ENCODE measurements at regions not wholly inside any gene's neighbourhood (a gene's known extent, or its start where the extent isn't known, plus 50 kb on each side); places are given as distances from the start of the nearest gene placed in this dataset.
"Not testable (repeated sequence)": the region's sequence is repeated elsewhere in the genome, so short reads cannot be mapped to it uniquely, and the experiment has no call there.

- 68% methylated on average over 3 of the region's 5 CpGs for WGBS (ENCODE audit: insufficient coverage, low coverage, low lambda C conversion rate, missing lambda C conversion rate)
- intact Hi-C loops (cut with DNase I), result no loop called here
- Histone ChIP-seq H3K9me3 (no peaks in the 10 kb centered on the region), H3K4me1 (no peaks in the 10 kb centered on the region), H3K27ac (no peak overlapping the region), H3K27me3 (no peaks in the 10 kb centered on the region), H3K36me3 (no peaks in the 10 kb centered on the region), H3K4me3 (no peak overlapping the region)
- TF ChIP-seq, protein P1, sequence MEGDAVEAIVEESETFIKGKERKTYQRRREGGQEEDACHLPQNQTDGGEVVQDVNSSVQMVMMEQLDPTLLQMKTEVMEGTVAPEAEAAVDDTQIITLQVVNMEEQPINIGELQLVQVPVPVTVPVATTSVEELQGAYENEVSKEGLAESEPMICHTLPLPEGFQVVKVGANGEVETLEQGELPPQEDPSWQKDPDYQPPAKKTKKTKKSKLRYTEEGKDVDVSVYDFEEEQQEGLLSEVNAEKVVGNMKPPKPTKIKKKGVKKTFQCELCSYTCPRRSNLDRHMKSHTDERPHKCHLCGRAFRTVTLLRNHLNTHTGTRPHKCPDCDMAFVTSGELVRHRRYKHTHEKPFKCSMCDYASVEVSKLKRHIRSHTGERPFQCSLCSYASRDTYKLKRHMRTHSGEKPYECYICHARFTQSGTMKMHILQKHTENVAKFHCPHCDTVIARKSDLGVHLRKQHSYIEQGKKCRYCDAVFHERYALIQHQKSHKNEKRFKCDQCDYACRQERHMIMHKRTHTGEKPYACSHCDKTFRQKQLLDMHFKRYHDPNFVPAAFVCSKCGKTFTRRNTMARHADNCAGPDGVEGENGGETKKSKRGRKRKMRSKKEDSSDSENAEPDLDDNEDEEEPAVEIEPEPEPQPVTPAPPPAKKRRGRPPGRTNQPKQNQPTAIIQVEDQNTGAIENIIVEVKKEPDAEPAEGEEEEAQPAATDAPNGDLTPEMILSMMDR (IDR thresholded peaks at IDR 0.05), result no peak
- TF ChIP-seq POLR2A (IDR thresholded peaks at IDR 0.05), result no peak
- DNase-seq (no peak), ATAC-seq (no peak)
These were observed 1672.9 kb upstream of the WWC1 start for GRCh38 chr5:166618526-166618925.

DNA sequence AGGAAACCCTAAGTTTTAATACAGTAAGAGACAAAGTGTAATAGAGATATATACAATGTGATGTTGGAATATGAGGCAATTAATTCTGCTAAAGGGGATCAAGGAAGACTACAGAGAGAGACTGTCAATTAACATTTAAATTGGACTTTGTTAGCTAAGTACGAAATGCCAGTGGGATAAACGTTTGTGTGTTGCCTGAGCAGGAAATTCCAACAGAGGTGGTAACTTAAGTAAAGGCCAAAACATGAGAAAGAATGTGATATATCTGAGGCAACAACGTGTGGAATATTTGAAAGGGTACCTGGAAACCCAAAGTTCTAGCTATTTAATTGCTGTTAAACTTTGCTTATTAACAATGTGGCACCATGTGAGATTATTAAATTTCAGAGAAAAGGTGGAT, 1666.9 kb upstream of the WWC1 start:
- H3K4me3 ChIP-seq, result no peak overlapping the region
- no peaks in the 10 kb centered on the region for H3K9me3 ChIP-seq
- intact Hi-C loops (cut with DNase I), result no loop called here
- 14% methylated on average over 3 of the region's 3 CpGs for WGBS (ENCODE audit: insufficient coverage, low coverage, low lambda C conversion rate, missing lambda C conversion rate)
- no peaks in the 10 kb centered on the region for H3K27me3 ChIP-seq
- no peak overlapping the region for H3K27ac ChIP-seq
- H3K36me3 ChIP-seq, result no peaks in the 10 kb centered on the region
- TF ChIP-seq POLR2A (IDR thresholded peaks at IDR 0.05), result no peak
- TF ChIP-seq, protein P1 (IDR thresholded peaks at IDR 0.05), result no peak
- no peaks in the 10 kb centered on the region for H3K4me1 ChIP-seq
- ATAC-seq (no peak), DNase-seq (no peak)

DNA sequence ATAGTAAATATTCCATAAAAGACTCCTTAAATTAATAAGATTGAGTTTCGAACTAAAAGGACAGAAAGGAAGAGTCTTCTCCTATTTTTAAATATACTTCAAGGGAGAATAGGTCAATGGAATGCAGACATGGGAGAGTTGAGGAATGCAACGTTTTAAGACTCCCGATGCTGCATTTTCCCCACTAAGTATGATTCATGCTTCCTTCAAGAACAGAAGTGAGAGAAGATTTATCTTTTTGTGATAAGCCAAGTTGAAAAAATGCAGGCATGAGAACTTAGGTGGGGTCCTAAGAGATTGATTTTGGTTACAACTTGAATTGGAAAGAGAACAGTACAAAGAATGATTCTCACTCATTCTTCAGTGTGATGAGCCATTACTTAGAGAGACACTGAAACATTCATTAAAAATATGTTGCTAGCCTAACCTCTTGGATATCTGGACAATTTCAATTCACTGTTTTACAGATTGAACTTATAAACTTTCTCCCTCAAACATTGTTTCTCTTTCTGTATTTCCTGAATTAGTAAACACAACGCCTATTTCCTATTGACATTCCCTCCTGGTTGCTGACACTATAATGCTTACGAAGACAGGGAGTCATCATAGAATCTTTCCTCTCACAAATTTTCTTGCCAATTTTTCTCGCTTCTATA, 1666.1 kb upstream of the WWC1 start:
- Histone ChIP-seq H3K27me3 (no peaks in the 10 kb centered on the region), H3K27ac (no peak overlapping the region), H3K9me3 (no peaks in the 10 kb centered on the region), H3K4me3 (no peak overlapping the region), H3K36me3 (no peaks in the 10 kb centered on the region), H3K4me1 (no peaks in the 10 kb centered on the region)
- intact Hi-C loops (cut with DNase I), result no loop called here
- TF ChIP-seq POLR2A (IDR thresholded peaks at IDR 0.05), result no peak
- TF ChIP-seq, protein P1 (IDR thresholded peaks at IDR 0.05), result no peak
- ATAC-seq (no peak), DNase-seq (no peak)
- 49% methylated on average over 6 of the region's 6 CpGs for WGBS (ENCODE audit: insufficient coverage, low coverage, low lambda C conversion rate, missing lambda C conversion rate)

GRCh38 chr5:166637295-166637694, 1654.2 kb upstream of the WWC1 start:
- no peaks in the 10 kb centered on the region for H3K27me3 ChIP-seq
- TF ChIP-seq, protein P1 (IDR thresholded peaks at IDR 0.05), result no peak
- TF ChIP-seq POLR2A (IDR thresholded peaks at IDR 0.05), result no peak
- WGBS (ENCODE audit: insufficient coverage, low coverage, low lambda C conversion rate, missing lambda C conversion rate), result 64% methylated on average over 1 of the region's 1 CpG
- intact Hi-C loops (cut with DNase I), result no loop called here
- no peaks in the 10 kb centered on the region for H3K36me3 ChIP-seq
- H3K27ac ChIP-seq, result no peak overlapping the region
- H3K4me1 ChIP-seq, result no peaks in the 10 kb centered on the region
- H3K4me3 ChIP-seq, result no peak overlapping the region
- no peaks in the 10 kb centered on the region for H3K9me3 ChIP-seq
- ATAC-seq (no peak), DNase-seq (no peak)

DNA sequence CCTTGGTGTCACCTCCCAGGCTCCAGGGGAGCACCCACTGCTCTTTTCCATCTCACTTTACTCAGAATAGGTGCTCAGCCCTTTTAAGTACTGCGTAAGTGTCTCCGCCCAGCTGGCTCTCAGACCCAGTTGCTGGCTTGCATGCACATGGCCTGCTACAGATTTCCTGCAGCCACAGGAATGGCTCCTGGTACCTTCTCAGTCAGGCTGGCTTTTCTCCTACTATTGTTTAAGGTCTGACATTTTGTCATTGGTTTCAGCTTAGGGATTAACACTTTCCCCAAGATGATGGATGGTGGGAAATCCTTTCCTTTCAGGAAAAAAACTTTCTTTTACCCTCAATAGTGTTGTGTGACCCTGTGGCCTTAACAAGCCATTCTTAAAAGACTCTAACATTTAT, 1652.3 kb upstream of the WWC1 start:
- no peak for ATAC-seq
- Histone ChIP-seq H3K4me1 (no peaks in the 10 kb centered on the region), H3K27me3 (no peaks in the 10 kb centered on the region), H3K4me3 (no peak overlapping the region), H3K9me3 (no peaks in the 10 kb centered on the region), H3K27ac (no peak overlapping the region), H3K36me3 (no peaks in the 10 kb centered on the region)
- no peak for DNase-seq
- TF ChIP-seq, protein P1 (IDR thresholded peaks at IDR 0.05), result no peak
- no peak for TF ChIP-seq POLR2A (IDR thresholded peaks at IDR 0.05)
- intact Hi-C loops (cut with DNase I), result no loop called here
- WGBS (ENCODE audit: insufficient coverage, low coverage, low lambda C conversion rate, missing lambda C conversion rate), result 100% methylated on average over 2 of the region's 2 CpGs

DNA sequence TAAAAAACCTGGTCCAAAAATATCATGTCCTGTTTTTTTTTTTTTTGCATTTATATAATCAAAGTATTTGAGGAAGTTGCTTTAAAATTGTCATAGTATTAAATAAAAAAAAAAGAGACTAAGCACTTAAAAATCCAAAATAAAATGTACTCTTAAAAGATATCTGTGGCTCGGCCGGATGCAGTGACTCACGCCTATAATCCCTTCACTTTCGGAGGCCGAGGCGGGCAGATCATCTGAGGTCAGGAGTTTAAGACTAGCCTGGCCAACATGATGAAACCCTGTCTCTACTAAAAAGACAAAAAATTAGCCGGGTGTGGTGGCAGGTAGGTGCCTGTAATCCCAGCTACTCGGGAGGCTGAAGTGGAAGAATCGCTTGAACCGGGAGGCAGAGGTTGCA, 1651.3 kb upstream of the WWC1 start:
- 63% methylated on average over 10 of the region's 10 CpGs for WGBS (ENCODE audit: insufficient coverage, low coverage, low lambda C conversion rate, missing lambda C conversion rate)
- H3K27ac ChIP-seq; H3K4me1 ChIP-seq; intact Hi-C loops (cut with DNase I); H3K36me3 ChIP-seq; H3K27me3 ChIP-seq; DNase-seq; H3K9me3 ChIP-seq; ATAC-seq; H3K4me3 ChIP-seq: not testable (repeated sequence)
